Keratinocyte (primary cell): ENCODE measurements at regions not wholly inside any gene's neighbourhood (a gene's known extent, or its start where the extent isn't known, plus 50 kb on each side); places are given as distances from the start of the nearest gene placed in this dataset.

ENCODE experiments used
- DNase-seq: peaks from one replicate; pipeline ENCODE4 v3.0.0-alpha.2; 2011; ENCODE audit warnings: low read depth, missing footprints, low spot score
- FAIRE-seq: peaks from 2 replicates; lab custom pipeline; 2011; peaks lifted over from hg19 to GRCh38; lab: Jason Lieb, UNC
- H2AFZ ChIP-seq: 2 replicates; pipeline ENCODE4 v1.6.0; 2012; ENCODE audit warnings: low read length, control low read depth, inconsistent platforms; ENCODE audit not compliant: control insufficient read depth
- H3K27ac ChIP-seq: 2 replicates; pipeline ENCODE4 v1.5.1; 2011; ENCODE audit warnings: low read length; ENCODE audit not compliant: control insufficient read depth, insufficient read depth
- H3K27me3 ChIP-seq: 3 replicates; pipeline ENCODE4 v1.6.0; 2011; ENCODE audit warnings: low read length; ENCODE audit not compliant: control insufficient read depth, insufficient read depth; ENCODE audit errors: extremely low read depth
- H3K36me3 ChIP-seq, 2 experiments: 2 replicates in 1 of 2; 3 replicates in 1 of 2; pipeline ENCODE4 v1.5.1; 2011; ENCODE audit warnings: low read length in 2 of 2, mild to moderate bottlenecking in 1 of 2; ENCODE audit not compliant: control insufficient read depth in 2 of 2, insufficient read depth in 2 of 2; ENCODE audit errors: extremely low read depth in 1 of 2
- H3K4me1 ChIP-seq: 3 replicates; pipeline ENCODE4 v1.5.1; 2011; ENCODE audit warnings: low read length; ENCODE audit not compliant: control insufficient read depth, insufficient read depth; ENCODE audit errors: extremely low read depth
- H3K4me2 ChIP-seq: 3 replicates; pipeline ENCODE4 v1.6.0; 2011; ENCODE audit warnings: low read depth, low read length; ENCODE audit not compliant: control insufficient read depth, insufficient read depth; ENCODE audit errors: extremely low read depth
- H3K4me3 ChIP-seq, 3 experiments: fragments of 200-600 bp in 1 of 3; sonication (generic) in 1 of 3; 2 replicates in 2 of 3; 3 replicates in 1 of 3; pipeline ENCODE4 v1.5.1; 2011 to 2016; ENCODE audit warnings: low read length in 3 of 3, mild to moderate bottlenecking in 3 of 3, control low read depth in 2 of 3, inconsistent platforms in 1 of 3, low read depth in 1 of 3, mixed read lengths in 1 of 3, mixed run types in 1 of 3, moderate library complexity in 1 of 3; ENCODE audit not compliant: control insufficient read depth in 2 of 3, insufficient read depth in 2 of 3; ENCODE audit errors: extremely low read depth in 1 of 3
- H3K79me2 ChIP-seq: 2 replicates; pipeline ENCODE4 v1.6.0; 2012; ENCODE audit warnings: low read length; ENCODE audit not compliant: control insufficient read depth, insufficient read depth
- H3K9ac ChIP-seq: 3 replicates; pipeline ENCODE4 v1.6.0; 2011; ENCODE audit warnings: low read length; ENCODE audit not compliant: control insufficient read depth, insufficient read depth; ENCODE audit errors: extremely low read depth
- H3K9me1 ChIP-seq: 3 replicates; pipeline ENCODE4 v1.6.0; 2011; ENCODE audit warnings: low read length; ENCODE audit not compliant: control insufficient read depth, insufficient read depth; ENCODE audit errors: extremely low read depth
- H3K9me3 ChIP-seq: 2 replicates; pipeline ENCODE4 v1.5.1; 2012; ENCODE audit warnings: low read depth, low read length; ENCODE audit not compliant: control insufficient read depth
- H4K20me1 ChIP-seq: 3 replicates; pipeline ENCODE4 v1.6.0; 2011; ENCODE audit warnings: low read length; ENCODE audit not compliant: control insufficient read depth, insufficient read depth; ENCODE audit errors: extremely low read depth
- EZH2 ChIP-seq: IDR thresholded peaks from one replicate; pipeline ENCODE4 v1.6.1; 2012; ENCODE audit warnings: inconsistent platforms, mild to moderate bottlenecking, low read length, moderate library complexity
- dilution Hi-C: fragments of 300-500 bp; cut with MboI; formaldehyde crosslinking; loops from one replicate; pipeline ENCODE4 v1.7.0; 2020; ENCODE audit warnings: low sequenced_read_pairs; ENCODE audit not compliant: extremely low pct_ligation_motif_present
- TF ChIP-seq, protein P1 (sequence below), 3 experiments: IDR thresholded peaks in 1 of 3; conservative IDR thresholded peaks in 1 of 3; optimal IDR thresholded peaks in 1 of 3; 2 replicates in 2 of 3; 3 replicates in 1 of 3; pipeline versions ENCODE3 to v1.5.1; 2011; ENCODE audit warnings: low read length in 3 of 3, mild to moderate bottlenecking in 3 of 3, moderate library complexity in 2 of 3, control low read depth in 1 of 3, inconsistent platforms in 1 of 3; ENCODE audit not compliant: insufficient read depth in 2 of 3; ENCODE audit errors: extremely low read depth in 1 of 3

- dilution Hi-C loops = no loop called here
- Histone ChIP-seq H3K27me3 (no peaks in the 10 kb centered on the region), H3K27ac (no peak overlapping the region), H3K4me3 (no peak overlapping the region), H3K4me1 (no peaks in the 10 kb centered on the region), H2AFZ (no peak overlapping the region), H3K9me1 (no peaks in the 10 kb centered on the region), H3K4me2 (no peak overlapping the region), H4K20me1 (no peaks in the 10 kb centered on the region), H3K36me3 (no peaks in the 10 kb centered on the region), H3K79me2 (no peaks in the 10 kb centered on the region), H3K9me3 (no peaks in the 10 kb centered on the region), H3K9ac (no peak overlapping the region)
- TF ChIP-seq, protein P1, sequence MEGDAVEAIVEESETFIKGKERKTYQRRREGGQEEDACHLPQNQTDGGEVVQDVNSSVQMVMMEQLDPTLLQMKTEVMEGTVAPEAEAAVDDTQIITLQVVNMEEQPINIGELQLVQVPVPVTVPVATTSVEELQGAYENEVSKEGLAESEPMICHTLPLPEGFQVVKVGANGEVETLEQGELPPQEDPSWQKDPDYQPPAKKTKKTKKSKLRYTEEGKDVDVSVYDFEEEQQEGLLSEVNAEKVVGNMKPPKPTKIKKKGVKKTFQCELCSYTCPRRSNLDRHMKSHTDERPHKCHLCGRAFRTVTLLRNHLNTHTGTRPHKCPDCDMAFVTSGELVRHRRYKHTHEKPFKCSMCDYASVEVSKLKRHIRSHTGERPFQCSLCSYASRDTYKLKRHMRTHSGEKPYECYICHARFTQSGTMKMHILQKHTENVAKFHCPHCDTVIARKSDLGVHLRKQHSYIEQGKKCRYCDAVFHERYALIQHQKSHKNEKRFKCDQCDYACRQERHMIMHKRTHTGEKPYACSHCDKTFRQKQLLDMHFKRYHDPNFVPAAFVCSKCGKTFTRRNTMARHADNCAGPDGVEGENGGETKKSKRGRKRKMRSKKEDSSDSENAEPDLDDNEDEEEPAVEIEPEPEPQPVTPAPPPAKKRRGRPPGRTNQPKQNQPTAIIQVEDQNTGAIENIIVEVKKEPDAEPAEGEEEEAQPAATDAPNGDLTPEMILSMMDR (optimal IDR thresholded peaks at IDR 0.05 in 1 of 3, IDR thresholded peaks at IDR 0.05 in 1 of 3, conservative IDR thresholded peaks at IDR 0.05 in 1 of 3; ENCODE audit: extremely low read depth in 1 of 3, insufficient read depth in 2 of 3, low read length in 3 of 3) = no peak
- no peak for TF ChIP-seq EZH2
- FAIRE-seq (no peak), DNase-seq (no peak)
Measured at GRCh38 chr13:72126424-72126823, 259.4 kb upstream of the DACH1 start.

GRCh38 chr13:72125561-72125960 is 258.6 kb upstream of the DACH1 start:
- TF ChIP-seq, protein P1 (optimal IDR thresholded peaks at IDR 0.05 in 1 of 3, IDR thresholded peaks at IDR 0.05 in 1 of 3, conservative IDR thresholded peaks at IDR 0.05 in 1 of 3; ENCODE audit: extremely low read depth in 1 of 3, insufficient read depth in 2 of 3, low read length in 3 of 3) = no peak
- TF ChIP-seq EZH2 = no peak
- H4K20me1 ChIP-seq = no peaks in the 10 kb centered on the region
- no peaks in the 10 kb centered on the region for H3K9me3 ChIP-seq
- no peaks in the 10 kb centered on the region for H3K4me1 ChIP-seq
- DNase-seq (no peak), FAIRE-seq (peak; percentile 29)
- dilution Hi-C loops = no loop called here
- H3K9me1 ChIP-seq = no peaks in the 10 kb centered on the region
- no peaks in the 10 kb centered on the region for H3K27me3 ChIP-seq
- no peak overlapping the region for H3K9ac ChIP-seq
- no peak overlapping the region for H2AFZ ChIP-seq
- no peaks in the 10 kb centered on the region for H3K79me2 ChIP-seq
- no peaks in the 10 kb centered on the region for H3K36me3 ChIP-seq
- no peak overlapping the region for H3K4me2 ChIP-seq
- no peak overlapping the region for H3K4me3 ChIP-seq
- H3K27ac ChIP-seq = no peak overlapping the region
